Upper lobe of right lung (tissue), 1 donor: ENCODE measurements at regions not wholly inside any gene's neighbourhood (a gene's known extent, or its start where the extent isn't known, plus 50 kb on each side); places are given as distances from the start of the nearest gene placed in this dataset.

Experiments used
- ATAC-seq: fragments of 200-7000 bp; cut with Tn5 transposase; one replicate; pipeline ENCODE4 v1.9.1; 2020; ENCODE audit warnings: mild to moderate bottlenecking, moderate library complexity
- DNase-seq: peaks from one replicate; pipeline ENCODE4 v3.0.0-alpha.2; 2020
- H3K27ac ChIP-seq: fragments of 200-600 bp; one replicate; pipeline ENCODE4 v1.8.0; 2022
- H3K27me3 ChIP-seq: fragments of 200-600 bp; one replicate; pipeline ENCODE4 v1.8.0; 2022; ENCODE audit warnings: mild to moderate bottlenecking
- H3K36me3 ChIP-seq: fragments of 200-600 bp; one replicate; pipeline ENCODE4 v1.8.0; 2022
- H3K4me1 ChIP-seq: fragments of 200-600 bp; one replicate; pipeline ENCODE4 v1.8.0; 2022
- H3K4me3 ChIP-seq: fragments of 200-600 bp; one replicate; pipeline ENCODE4 v1.8.0; 2022; ENCODE audit warnings: mild to moderate bottlenecking
- H3K9me3 ChIP-seq: fragments of 200-600 bp; one replicate; pipeline ENCODE4 v1.8.0; 2022
- intact Hi-C: fragments of 100-400 bp; cut with DNase I; formaldehyde crosslinking; loops from one replicate; pipeline ENCODE4 v1.11.0; 2022
- TF ChIP-seq, protein P1 (sequence below): fragments of 200-600 bp; IDR thresholded peaks from one replicate; pipeline ENCODE4 v1.8.0; 2022; ENCODE audit warnings: antibody characterized with exemption
- donor health status: DM: no; HTN: yes; CAD: no; lungs with severe emphysema.

DNA sequence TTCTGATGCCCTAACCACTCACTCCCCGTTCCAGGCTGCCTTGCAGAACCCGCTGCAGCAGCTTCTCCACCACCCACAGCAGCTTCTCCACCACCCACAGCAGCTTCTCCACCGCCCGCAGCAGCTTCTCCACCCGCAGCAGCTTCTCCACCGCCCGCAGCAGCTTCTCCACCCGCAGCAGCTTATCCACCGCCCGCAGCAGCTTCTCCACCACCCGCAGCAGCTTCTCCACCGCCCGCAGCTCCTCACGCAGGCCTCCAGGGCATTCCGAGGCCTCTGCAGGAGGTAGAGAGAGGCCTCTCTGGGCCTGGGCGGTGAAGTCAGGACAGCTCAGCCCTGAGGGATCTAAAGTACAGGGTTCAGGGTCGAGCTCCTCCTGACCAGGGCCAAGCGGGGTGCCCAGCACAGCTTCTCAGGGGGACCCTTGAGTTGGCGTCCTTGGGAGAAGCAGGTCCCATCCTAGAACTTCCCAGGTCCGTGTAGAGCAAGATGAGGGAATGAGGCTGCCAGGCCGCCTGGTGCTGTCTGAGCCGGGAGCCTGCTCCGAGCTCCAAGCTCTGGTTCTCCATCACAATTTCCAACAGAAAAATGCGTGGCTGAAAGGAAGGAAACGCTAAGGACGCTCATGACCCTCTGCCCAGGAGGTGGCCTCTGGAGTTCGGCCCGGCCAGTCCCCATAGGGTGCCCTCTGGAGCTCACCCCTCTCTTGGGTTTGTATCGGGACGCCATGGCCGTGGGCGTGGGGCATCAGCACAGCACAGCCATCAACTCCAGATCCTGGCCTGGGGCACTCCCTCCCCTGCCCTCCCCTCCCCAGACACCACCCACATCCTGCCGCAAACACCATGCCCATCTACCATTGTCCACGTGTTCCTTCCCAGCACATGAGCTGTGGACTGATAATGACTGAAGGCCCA, 528.6 kb downstream of the BRD1 start:
- no peak overlapping the region for H3K4me3 ChIP-seq
- peaks cover 12% of the 10 kb centered on the region for H3K27me3 ChIP-seq
- ATAC-seq: no peak
- peak; percentile 53 for DNase-seq
- TF ChIP-seq, protein P1, sequence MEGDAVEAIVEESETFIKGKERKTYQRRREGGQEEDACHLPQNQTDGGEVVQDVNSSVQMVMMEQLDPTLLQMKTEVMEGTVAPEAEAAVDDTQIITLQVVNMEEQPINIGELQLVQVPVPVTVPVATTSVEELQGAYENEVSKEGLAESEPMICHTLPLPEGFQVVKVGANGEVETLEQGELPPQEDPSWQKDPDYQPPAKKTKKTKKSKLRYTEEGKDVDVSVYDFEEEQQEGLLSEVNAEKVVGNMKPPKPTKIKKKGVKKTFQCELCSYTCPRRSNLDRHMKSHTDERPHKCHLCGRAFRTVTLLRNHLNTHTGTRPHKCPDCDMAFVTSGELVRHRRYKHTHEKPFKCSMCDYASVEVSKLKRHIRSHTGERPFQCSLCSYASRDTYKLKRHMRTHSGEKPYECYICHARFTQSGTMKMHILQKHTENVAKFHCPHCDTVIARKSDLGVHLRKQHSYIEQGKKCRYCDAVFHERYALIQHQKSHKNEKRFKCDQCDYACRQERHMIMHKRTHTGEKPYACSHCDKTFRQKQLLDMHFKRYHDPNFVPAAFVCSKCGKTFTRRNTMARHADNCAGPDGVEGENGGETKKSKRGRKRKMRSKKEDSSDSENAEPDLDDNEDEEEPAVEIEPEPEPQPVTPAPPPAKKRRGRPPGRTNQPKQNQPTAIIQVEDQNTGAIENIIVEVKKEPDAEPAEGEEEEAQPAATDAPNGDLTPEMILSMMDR: no peak
- H3K9me3 ChIP-seq: no peaks in the 10 kb centered on the region
- H3K27ac ChIP-seq: no peak overlapping the region
- intact Hi-C loops: no loop called here
- H3K4me1 ChIP-seq: no peaks in the 10 kb centered on the region
- H3K36me3 ChIP-seq: no peaks in the 10 kb centered on the region

DNA sequence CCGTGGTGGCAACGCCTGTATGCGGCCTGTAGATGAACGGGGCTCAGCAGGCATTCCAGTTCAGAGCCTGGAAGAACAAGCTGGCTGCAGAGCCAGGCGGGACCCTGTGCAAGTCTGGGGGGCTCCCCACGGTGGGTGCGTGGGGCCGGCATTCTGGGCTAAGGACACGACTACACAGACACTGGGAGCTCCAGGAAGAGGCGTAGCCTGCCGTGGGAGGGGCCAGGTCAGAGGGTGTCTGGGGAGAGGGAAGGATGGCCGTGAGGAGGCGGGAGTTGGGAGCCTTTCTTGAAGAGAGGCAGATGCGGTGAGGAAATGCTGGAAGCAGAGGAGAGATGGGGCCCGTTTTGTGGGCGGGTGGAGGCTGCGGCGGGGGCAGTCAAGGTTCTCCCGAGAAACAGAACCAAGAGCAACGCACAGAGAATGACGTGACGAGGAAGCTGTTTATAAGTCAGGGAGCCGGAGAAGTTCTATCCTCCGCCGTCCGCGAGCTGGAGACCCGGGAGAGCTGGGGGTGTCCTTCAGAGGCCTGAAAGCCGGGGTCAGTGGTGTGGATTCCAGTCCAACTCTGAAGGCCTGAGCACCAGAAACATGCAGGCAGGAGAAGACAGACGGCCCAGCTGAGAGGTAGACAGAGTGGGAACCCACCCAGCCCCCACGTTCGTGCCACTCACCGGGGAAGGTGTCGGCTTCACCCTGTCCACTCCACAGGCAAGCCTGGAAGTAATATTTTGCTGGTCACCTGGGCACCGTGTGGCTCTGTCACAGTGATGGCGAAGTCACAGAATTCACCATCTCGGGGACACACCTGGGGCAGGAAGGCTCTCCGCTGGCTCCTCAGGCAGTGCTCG, 529.6 kb downstream of the BRD1 start:
- DNase-seq: peak; percentile 50
- TF ChIP-seq, protein P1: no peak
- Histone ChIP-seq H3K9me3 (no peaks in the 10 kb centered on the region), H3K4me3 (no peak overlapping the region), H3K36me3 (no peaks in the 10 kb centered on the region), H3K27ac (no peak overlapping the region), H3K4me1 (no peaks in the 10 kb centered on the region), H3K27me3 (peaks cover 2% of the 10 kb centered on the region)
- intact Hi-C loops: no loop called here
- no peak for ATAC-seq

GRCh38 chr22:49297286-49297870, 530.3 kb downstream of the BRD1 start:
- TF ChIP-seq, protein P1: no peak
- no peak overlapping the region for H3K4me3 ChIP-seq
- no peaks in the 10 kb centered on the region for H3K36me3 ChIP-seq
- H3K4me1 ChIP-seq: no peaks in the 10 kb centered on the region
- H3K9me3 ChIP-seq: no peaks in the 10 kb centered on the region
- no peak for ATAC-seq
- DNase-seq: peak; percentile 48
- intact Hi-C loops: no loop called here
- no peak overlapping the region for H3K27ac ChIP-seq
- no peaks in the 10 kb centered on the region for H3K27me3 ChIP-seq

GRCh38 chr22:49296561-49296960, 531.1 kb downstream of the BRD1 start:
- Histone ChIP-seq H3K4me1 (no peaks in the 10 kb centered on the region), H3K27me3 (peaks cover under 1% of the 10 kb centered on the region), H3K4me3 (no peak overlapping the region), H3K27ac (no peak overlapping the region), H3K9me3 (no peaks in the 10 kb centered on the region), H3K36me3 (no peaks in the 10 kb centered on the region)
- ATAC-seq (no peak), DNase-seq (peak; percentile 51)
- TF ChIP-seq, protein P1: no peak
- intact Hi-C loops: no loop called here

DNA sequence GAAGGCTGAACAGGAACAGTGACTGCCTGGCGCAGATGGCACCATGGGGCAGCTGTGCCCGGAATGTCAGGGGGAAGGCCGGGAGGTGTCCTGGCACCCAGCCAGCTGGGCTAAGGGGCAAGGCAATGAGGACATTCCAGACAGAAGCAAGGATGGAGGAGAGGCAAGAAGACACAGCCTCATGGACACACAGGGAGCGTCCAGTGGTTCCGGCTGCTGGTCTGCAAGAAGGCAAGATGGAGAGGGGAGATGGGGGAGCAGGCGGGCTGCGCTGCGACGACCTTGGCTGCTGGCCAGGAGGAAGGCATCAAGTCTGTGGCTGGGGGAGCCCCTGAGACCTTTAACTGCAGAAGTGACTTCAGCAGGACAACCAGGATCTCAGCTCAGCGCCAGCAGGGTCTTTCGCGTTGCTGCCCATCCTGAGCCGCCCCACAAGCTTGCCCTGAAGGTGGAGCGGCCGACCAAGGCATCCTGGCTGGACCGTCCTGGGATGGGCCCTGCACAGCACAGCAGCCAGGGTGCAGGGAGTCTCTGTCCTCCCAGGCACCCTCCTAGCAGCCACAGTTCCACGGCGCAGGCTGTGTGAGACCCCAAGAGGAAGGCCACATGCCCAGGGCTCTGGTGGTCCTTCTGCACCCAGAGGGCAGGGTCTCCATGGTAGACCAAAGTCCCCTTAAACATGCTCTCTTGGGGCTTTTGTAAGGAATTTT, 531.7 kb downstream of the BRD1 start:
- H3K4me1 ChIP-seq: no peaks in the 10 kb centered on the region
- DNase-seq: peak; percentile 53
- TF ChIP-seq, protein P1: no peak
- H3K36me3 ChIP-seq: no peaks in the 10 kb centered on the region
- ATAC-seq: no peak
- intact Hi-C loops: no loop called here
- no peak overlapping the region for H3K27ac ChIP-seq
- no peaks in the 10 kb centered on the region for H3K9me3 ChIP-seq
- H3K27me3 ChIP-seq: peaks cover 6% of the 10 kb centered on the region
- no peak overlapping the region for H3K4me3 ChIP-seq
